Upper lobe of left lung (tissue), 4 donors: ENCODE measurements at regions not wholly inside any gene's neighbourhood (a gene's known extent, or its start where the extent isn't known, plus 50 kb on each side); places are given as distances from the start of the nearest gene placed in this dataset.

Experiments
- EP300 ChIP-seq, 4 donors: sonication (generic); formaldehyde crosslinking; IDR thresholded peaks; one replicate each; pipeline ENCODE4 v1.5.1; 2017; ENCODE audit warnings: antibody characterized with exemption in 4 of 4, control low read depth in 2 of 4
- POLR2A ChIP-seq, 4 donors: fragments of 450-650 bp; IDR thresholded peaks; one replicate each; pipeline ENCODE4 v1.5.1; 2016 to 2017; ENCODE audit warnings: antibody characterized with exemption in 4 of 4, mild to moderate bottlenecking in 2 of 4
- POLR2AphosphoS5 ChIP-seq, 2 donors: sonication (generic); formaldehyde crosslinking; IDR thresholded peaks; one replicate each; pipeline ENCODE4 v1.5.1; 2017; ENCODE audit warnings: antibody characterized with exemption in 2 of 2
- TF ChIP-seq, protein P1 (sequence below), 6 experiments: fragments of 450-650 bp in 4 of 6; fragments of 200-600 bp in 2 of 6; sonication (generic) in 2 of 6; IDR thresholded peaks; one replicate each; pipeline ENCODE4 v1.5.1; 2016 to 2019; ENCODE audit warnings: antibody characterized with exemption in 6 of 6

DNA sequence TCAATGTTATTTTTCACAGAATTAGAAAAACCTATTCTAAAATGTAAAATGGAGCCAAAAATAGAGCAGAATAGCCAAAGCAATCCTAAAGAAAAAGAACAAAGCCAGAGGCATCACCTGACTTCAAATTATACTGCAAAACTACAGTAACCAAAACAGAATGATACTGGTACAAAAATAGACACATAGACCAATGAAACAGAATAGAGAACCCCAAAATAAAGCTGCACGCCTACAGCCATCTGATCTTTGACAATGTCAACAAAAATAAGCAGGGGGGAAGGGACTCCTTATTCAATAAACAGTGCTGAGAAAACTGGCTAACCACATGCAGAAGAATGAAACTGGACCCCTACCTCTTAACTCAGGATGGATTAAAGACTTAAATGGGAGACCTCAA lies 65.8 kb upstream of the PDE4D start:
- TF ChIP-seq EP300 (IDR thresholded peaks at IDR 0.05), result no peak
- TF ChIP-seq, protein P1, sequence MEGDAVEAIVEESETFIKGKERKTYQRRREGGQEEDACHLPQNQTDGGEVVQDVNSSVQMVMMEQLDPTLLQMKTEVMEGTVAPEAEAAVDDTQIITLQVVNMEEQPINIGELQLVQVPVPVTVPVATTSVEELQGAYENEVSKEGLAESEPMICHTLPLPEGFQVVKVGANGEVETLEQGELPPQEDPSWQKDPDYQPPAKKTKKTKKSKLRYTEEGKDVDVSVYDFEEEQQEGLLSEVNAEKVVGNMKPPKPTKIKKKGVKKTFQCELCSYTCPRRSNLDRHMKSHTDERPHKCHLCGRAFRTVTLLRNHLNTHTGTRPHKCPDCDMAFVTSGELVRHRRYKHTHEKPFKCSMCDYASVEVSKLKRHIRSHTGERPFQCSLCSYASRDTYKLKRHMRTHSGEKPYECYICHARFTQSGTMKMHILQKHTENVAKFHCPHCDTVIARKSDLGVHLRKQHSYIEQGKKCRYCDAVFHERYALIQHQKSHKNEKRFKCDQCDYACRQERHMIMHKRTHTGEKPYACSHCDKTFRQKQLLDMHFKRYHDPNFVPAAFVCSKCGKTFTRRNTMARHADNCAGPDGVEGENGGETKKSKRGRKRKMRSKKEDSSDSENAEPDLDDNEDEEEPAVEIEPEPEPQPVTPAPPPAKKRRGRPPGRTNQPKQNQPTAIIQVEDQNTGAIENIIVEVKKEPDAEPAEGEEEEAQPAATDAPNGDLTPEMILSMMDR (IDR thresholded peaks at IDR 0.05), result no peak
- TF ChIP-seq POLR2A (IDR thresholded peaks at IDR 0.05), result no peak
- no peak for TF ChIP-seq POLR2AphosphoS5 (IDR thresholded peaks at IDR 0.05)
